ENCODE measurements at regions not wholly inside any gene's neighbourhood (a gene's known extent, or its start where the extent isn't known, plus 50 kb on each side); places are given as distances from the start of the nearest gene placed in this dataset.
"Not testable (repeated sequence)": the region's sequence is repeated elsewhere in the genome, so short reads cannot be mapped to it uniquely, and the experiment has no call there.

- not testable (repeated sequence) for H3K27ac ChIP-seq (replicated peaks); DNase-seq (ENCODE audit: low read depth in 1 of 2, low spot score in 1 of 2); H3K27me3 ChIP-seq (ENCODE audit: insufficient read depth, poor library complexity, severe bottlenecking); H3K4me3 ChIP-seq (replicated peaks; ENCODE audit: insufficient read depth, low read length)
These were observed 536.1 kb downstream of the FOXD4L6 start for GRCh38 chr9:40592406-40592805.

DNA sequence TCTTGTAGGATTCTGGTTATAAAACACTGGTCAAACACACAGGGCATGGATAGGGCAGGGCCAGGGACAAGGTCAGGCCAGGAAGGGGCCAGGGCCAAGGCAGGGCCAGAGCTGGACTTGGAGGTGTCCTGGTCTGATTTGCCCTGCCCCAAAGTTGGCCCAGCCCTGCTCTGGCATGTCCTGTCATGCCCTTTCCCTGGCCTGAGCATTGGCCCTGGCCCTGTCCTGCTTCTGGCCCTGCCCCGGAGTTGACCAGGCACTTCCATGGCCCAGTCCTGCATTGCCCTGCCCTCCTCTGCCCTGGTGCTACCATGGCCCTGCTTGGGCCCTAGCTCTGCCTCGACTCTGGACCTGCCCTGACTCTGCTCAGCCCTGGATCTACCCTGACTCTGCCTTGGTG lies 536.6 kb downstream of the FOXD4L6 start:
- not testable (repeated sequence) for H3K27ac ChIP-seq (replicated peaks); DNase-seq (ENCODE audit: low read depth in 1 of 2, low spot score in 1 of 2)

GRCh38 chr9:40587475-40588195 lies 540.8 kb downstream of the FOXD4L6 start:
- DNase-seq (ENCODE audit: low read depth in 1 of 2, low spot score in 1 of 2): peak in 1 of 2 experiments; percentile 10
- H3K27ac ChIP-seq (replicated peaks); H3K4me3 ChIP-seq (replicated peaks; ENCODE audit: insufficient read depth, low read length); H3K27me3 ChIP-seq (ENCODE audit: insufficient read depth, poor library complexity, severe bottlenecking): not testable (repeated sequence)

More for the DNA sequence above, 536.6 kb downstream of the FOXD4L6 start:
- not testable (repeated sequence) for H3K4me3 ChIP-seq (replicated peaks; ENCODE audit: insufficient read depth, low read length); H3K27me3 ChIP-seq (ENCODE audit: insufficient read depth, poor library complexity, severe bottlenecking)

- DNase-seq (ENCODE audit: low read depth in 1 of 2, low spot score in 1 of 2); H3K4me3 ChIP-seq (replicated peaks; ENCODE audit: insufficient read depth, low read length); H3K27ac ChIP-seq (replicated peaks); H3K27me3 ChIP-seq (ENCODE audit: insufficient read depth, poor library complexity, severe bottlenecking): not testable (repeated sequence)
These were observed 544.4 kb downstream of the FOXD4L6 start for GRCh38 chr9:40584039-40584438.

GRCh38 chr9:40583230-40583629 lies 545.3 kb downstream of the FOXD4L6 start:
- DNase-seq (ENCODE audit: low read depth in 1 of 2, low spot score in 1 of 2): peak in 1 of 2 experiments; percentile 4
- not testable (repeated sequence) for H3K4me3 ChIP-seq (replicated peaks; ENCODE audit: insufficient read depth, low read length); H3K27me3 ChIP-seq (ENCODE audit: insufficient read depth, poor library complexity, severe bottlenecking); H3K27ac ChIP-seq (replicated peaks)

- H3K27ac ChIP-seq (replicated peaks); H3K4me3 ChIP-seq (replicated peaks; ENCODE audit: insufficient read depth, low read length); DNase-seq (ENCODE audit: low read depth in 1 of 2, low spot score in 1 of 2); H3K27me3 ChIP-seq (ENCODE audit: insufficient read depth, poor library complexity, severe bottlenecking): not testable (repeated sequence)
These were observed 549.6 kb downstream of the FOXD4L6 start for GRCh38 chr9:40578908-40579307.

Measured in HL-60 (cell line).